Breast epithelium (tissue), 4 donors: ENCODE measurements at regions not wholly inside any gene's neighbourhood (a gene's known extent, or its start where the extent isn't known, plus 50 kb on each side); places are given as distances from the start of the nearest gene placed in this dataset.
A peak's percentile ranks its signal among the peaks of the same experiment; 100 is the strongest.
"Not testable (repeated sequence)": the region's sequence is repeated elsewhere in the genome, so short reads cannot be mapped to it uniquely, and the experiment has no call there.

Experiments used
- DNase-seq, 2 donors: peaks; one replicate each; pipeline ENCODE4 v3.0.0-alpha.2; 2019; ENCODE audit warnings: low spot score in 2 of 2
- H3K27ac ChIP-seq, 2 donors: fragments of 200-600 bp; sonication (generic) in 1 of 2; one replicate each; pipeline ENCODE4 v1.5.1; 2016 to 2019; ENCODE audit warnings: mild to moderate bottlenecking in 1 of 2
- H3K27me3 ChIP-seq, 2 donors: fragments of 200-600 bp; sonication (generic) in 1 of 2; one replicate each; pipeline versions ENCODE4 v1.5.1 to v1.6.0; 2017 to 2019; ENCODE audit warnings: control low read depth in 1 of 2, mild to moderate bottlenecking in 1 of 2
- H3K36me3 ChIP-seq: fragments of 200-600 bp; one replicate; pipeline ENCODE4 v1.5.1; 2019
- H3K4me1 ChIP-seq, 2 donors: fragments of 200-600 bp; sonication (generic); one replicate each; pipeline ENCODE4 v1.5.1; 2016 to 2019; ENCODE audit warnings: control low read depth in 1 of 2
- H3K4me3 ChIP-seq, 3 donors: fragments of 200-600 bp; sonication (generic); 1 replicate in 2 of 3; 2 replicates in 1 of 3; pipeline ENCODE4 v1.5.1; 2016 to 2019; ENCODE audit warnings: mild to moderate bottlenecking in 3 of 3, moderate library complexity in 2 of 3
- H3K9me3 ChIP-seq, 2 donors: fragments of 200-600 bp; sonication (generic) in 1 of 2; one replicate each; pipeline ENCODE4 v1.5.1; 2016 to 2019; ENCODE audit warnings: control low read depth in 1 of 2
- intact Hi-C: fragments of 100-400 bp; cut with DNase I; formaldehyde crosslinking; loops from one replicate; pipeline ENCODE4 v1.15.1; 2023; ENCODE audit warnings: low total_unique reads

DNA sequence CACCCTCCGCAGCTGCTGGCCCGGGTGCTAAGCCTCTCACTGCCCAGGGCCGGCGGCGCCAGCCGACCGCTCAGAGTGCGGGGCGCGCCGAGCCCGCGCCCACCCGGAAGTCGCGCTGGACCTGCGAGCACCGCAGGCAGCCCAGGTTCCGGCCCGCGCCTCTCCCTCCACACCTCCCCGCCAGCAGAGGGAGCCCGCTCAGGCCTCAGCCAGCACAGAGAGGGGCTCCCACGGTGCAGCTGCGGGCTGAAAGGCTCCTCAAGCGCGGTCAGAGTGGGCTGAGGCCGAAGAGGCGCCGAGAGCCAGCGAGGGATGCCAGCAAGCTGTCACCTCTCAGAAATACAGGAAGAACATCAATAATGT is 202.0 kb upstream of the C1QTNF3 start:
- H3K4me3 ChIP-seq: peak overlapping the region; percentile 51 to 80 (median 59)
- intact Hi-C loops, H3K4me1 ChIP-seq, DNase-seq, H3K9me3 ChIP-seq, H3K27me3 ChIP-seq, H3K36me3 ChIP-seq: not testable (repeated sequence)
- peak overlapping the region; percentile 87 to 98 for H3K27ac ChIP-seq

DNA sequence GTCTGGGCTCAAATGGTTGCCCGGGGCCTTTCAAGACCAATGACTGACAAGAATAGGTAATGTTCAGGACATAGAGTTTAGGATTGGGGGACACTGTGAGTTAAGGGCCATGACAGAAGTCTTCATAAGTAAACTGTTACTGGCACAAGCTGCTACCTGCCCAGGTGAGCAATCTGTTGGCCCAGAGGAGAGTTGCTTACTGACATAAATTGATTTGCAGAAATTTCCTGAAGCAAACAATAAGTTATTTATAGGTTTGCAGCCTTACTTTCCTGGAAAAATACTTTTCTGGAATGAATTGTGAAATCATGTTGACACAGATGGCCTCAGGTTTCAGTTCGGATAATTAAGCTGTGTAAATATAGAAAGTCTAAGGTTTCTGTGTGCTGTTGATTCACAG is 202.8 kb upstream of the C1QTNF3 start:
- H3K9me3 ChIP-seq, H3K4me1 ChIP-seq, H3K27me3 ChIP-seq, H3K36me3 ChIP-seq, intact Hi-C loops: not testable (repeated sequence)
- DNase-seq: peak in 1 of 2 donors; percentile 17
- Histone ChIP-seq H3K4me3 (peak overlapping the region in 2 of 3 donors; percentile 30 to 50), H3K27ac (peak overlapping the region; percentile 77 to 79)

DNA sequence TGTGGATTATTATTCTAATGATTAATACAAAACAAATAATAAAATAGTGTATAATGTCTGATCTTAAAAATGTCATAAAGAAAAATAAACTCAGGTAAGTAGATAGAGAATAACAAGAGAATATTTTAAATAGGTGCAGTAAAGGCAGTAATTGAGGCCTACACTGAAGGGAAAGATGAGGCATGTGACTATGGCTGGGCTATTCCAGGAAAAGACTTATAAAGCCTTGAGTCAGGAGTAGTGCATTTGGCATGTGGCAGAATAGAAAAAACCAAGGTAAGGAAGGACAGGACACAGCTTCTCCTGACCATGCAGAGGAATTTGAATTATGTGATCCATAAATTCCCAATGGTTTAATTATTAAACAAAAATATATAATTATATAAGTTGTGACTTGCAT is 215.6 kb upstream of the C1QTNF3 start:
- H3K36me3 ChIP-seq, H3K4me1 ChIP-seq, H3K9me3 ChIP-seq, DNase-seq, H3K27ac ChIP-seq, intact Hi-C loops, H3K27me3 ChIP-seq, H3K4me3 ChIP-seq: not testable (repeated sequence)

DNA sequence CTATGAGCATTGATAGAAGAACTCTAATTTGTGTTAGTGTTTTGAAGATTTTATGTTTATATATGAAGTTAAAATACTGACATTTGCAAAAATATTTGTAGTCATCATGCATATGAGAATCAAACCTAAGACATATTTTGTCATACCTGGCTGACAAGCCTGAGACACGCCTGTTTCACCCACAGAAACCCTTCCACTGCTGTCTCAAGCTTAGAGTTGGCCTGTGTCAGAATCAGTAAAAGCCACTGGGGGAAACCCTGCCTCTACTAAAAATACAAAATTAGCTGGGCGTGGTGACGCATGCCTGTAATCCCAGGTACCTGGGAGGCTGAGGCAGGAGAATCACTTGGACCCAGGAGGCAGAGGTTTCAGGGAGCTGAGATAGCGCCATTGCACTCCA is 218.0 kb upstream of the C1QTNF3 start:
- DNase-seq, H3K4me1 ChIP-seq, H3K9me3 ChIP-seq, H3K27me3 ChIP-seq, intact Hi-C loops, H3K4me3 ChIP-seq, H3K27ac ChIP-seq, H3K36me3 ChIP-seq: not testable (repeated sequence)

DNA sequence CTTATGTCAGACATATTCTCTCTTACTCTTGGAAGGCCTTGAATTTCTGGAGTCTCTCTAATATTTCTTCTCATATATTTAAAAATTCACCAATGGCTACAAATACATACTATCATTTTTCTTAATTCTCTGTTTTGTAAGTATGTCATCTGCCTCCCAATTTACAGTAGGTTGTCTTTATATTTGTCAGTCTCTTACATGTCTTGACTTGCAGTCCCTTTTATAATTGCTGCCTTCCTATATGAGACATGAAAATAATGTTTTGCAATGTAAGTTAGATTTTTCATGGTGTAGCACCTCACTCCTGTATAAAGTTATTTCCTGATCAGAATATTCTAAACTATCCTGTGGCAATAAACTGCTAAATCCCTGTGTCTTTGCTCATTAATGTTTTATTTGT is 223.1 kb upstream of the C1QTNF3 start:
- intact Hi-C loops, H3K36me3 ChIP-seq, DNase-seq, H3K27ac ChIP-seq, H3K4me3 ChIP-seq, H3K27me3 ChIP-seq, H3K9me3 ChIP-seq, H3K4me1 ChIP-seq: not testable (repeated sequence)

DNA sequence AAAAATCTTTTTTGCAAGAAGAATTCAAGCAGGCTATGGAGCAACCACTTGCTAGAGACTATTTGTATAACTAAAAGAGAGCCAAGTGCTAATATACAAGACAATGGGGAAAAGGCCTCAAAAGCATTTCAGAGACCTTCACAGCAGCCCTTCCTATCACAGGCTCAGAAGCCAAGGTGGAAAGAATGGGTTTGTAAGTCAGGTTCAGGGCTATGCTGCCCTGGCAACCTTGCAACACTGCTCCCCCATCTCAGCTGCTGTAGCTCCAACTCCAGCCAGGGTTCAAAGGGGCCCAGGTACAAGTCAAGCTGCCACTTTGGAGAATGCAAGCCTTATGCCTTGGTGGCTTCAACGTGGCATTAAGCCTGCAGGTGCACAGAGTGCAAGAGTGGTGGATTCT is 253.7 kb upstream of the C1QTNF3 start:
- DNase-seq, H3K9me3 ChIP-seq, H3K27ac ChIP-seq, H3K4me3 ChIP-seq, intact Hi-C loops, H3K36me3 ChIP-seq, H3K4me1 ChIP-seq, H3K27me3 ChIP-seq: not testable (repeated sequence)

DNA sequence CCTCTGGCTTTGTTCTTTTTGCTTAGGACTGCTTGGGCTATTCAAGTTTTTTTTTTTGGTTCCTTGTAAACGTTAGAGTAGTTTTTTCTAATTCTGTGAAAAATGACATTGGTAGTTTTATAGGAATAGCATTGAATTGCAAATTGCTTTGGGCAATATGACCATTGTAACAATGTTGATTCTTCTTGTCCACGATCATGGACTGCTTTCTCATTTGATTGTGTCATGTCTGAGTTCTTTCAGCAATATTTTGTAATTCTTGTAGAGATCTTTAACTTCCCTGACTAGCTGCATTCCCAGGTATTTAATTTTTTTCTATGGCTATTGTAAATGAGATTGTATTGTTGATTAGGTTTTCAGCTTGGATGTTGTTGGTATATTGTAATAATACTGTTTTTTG is 286.2 kb upstream of the C1QTNF3 start:
- H3K4me3 ChIP-seq, H3K36me3 ChIP-seq, H3K4me1 ChIP-seq, H3K27me3 ChIP-seq, H3K27ac ChIP-seq, intact Hi-C loops, DNase-seq, H3K9me3 ChIP-seq: not testable (repeated sequence)

DNA sequence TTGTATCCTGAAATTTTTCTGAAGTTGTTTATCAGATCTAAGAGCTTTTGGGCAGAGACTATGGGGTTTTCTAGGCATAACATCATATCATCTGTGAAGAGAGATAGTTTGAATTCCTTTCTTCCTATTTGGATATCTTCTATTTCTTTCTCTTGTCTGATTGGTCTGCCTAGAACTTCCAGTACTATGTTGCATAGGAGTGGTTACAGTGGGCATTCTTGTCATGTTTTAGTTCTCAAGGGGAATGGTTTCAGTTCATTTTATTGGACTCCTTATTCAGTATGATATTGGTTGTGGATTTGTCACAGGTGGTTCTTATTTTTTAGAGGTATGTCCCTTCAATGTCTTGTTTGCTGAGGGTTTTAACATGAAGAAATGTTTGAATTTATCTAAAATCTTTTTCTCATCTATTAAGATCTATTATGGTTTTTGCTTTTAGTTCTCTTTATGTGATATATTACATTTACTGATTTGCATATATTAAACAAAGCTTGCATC is 286.6 kb upstream of the C1QTNF3 start:
- H3K4me1 ChIP-seq, H3K9me3 ChIP-seq, H3K27me3 ChIP-seq, intact Hi-C loops, H3K27ac ChIP-seq, H3K36me3 ChIP-seq, DNase-seq, H3K4me3 ChIP-seq: not testable (repeated sequence)

DNA sequence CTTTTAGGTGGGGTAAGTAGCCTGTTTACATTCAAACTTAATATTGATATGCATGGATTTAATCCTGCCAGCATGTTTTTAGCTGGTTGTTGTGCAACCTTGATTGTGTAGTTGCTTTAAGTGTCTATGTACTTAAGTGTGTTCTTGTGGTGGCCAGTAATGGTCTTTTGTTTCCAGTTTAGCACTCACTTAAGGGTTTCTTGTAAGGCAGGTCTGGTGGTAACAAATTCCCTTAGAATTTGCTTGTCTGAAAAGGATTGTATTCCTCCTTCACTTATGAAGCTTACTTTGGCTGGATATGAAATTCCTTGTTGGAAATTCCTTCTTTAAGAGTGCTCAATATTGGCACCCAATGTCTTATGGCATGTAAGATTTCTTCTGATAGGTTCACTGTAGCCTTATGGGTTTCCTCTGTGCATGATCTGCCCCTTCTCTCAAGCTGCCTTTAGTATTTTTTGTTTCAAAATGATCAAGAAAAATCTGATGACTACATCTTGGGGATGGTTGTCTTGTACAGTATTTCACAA is 289.0 kb upstream of the C1QTNF3 start:
- H3K36me3 ChIP-seq, H3K4me1 ChIP-seq, intact Hi-C loops, H3K27me3 ChIP-seq, DNase-seq, H3K4me3 ChIP-seq, H3K9me3 ChIP-seq, H3K27ac ChIP-seq: not testable (repeated sequence)

DNA sequence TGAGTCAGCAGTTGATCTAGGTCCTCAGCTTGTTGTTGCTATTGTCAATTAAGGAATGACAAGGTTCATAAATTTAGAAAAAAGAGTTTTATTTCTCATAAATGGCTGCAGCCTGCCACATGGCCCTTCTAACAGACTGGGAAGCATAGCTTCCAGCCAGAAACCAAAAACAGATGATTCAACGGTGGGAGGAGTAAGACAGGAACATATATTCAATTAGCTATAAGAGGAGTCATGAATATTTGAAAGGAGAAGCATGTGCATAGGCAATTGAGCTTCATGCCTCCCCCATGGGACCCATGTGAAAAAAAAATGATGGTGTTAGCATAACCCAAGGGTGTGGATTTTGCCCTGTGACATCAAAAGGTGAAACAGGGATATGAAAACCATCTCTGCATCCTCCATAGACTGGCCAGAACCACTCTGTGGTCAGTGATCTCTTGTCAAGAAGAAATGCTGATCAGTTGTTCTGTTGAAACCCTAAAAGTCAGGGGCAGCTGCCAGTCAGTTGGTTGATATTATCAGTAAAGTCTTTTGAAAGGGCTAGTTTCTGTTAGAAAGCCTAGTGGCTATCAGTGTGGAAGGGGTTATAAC is 296.5 kb upstream of the C1QTNF3 start:
- H3K27ac ChIP-seq, H3K36me3 ChIP-seq, H3K4me1 ChIP-seq, H3K9me3 ChIP-seq, intact Hi-C loops, H3K4me3 ChIP-seq, H3K27me3 ChIP-seq, DNase-seq: not testable (repeated sequence)

DNA sequence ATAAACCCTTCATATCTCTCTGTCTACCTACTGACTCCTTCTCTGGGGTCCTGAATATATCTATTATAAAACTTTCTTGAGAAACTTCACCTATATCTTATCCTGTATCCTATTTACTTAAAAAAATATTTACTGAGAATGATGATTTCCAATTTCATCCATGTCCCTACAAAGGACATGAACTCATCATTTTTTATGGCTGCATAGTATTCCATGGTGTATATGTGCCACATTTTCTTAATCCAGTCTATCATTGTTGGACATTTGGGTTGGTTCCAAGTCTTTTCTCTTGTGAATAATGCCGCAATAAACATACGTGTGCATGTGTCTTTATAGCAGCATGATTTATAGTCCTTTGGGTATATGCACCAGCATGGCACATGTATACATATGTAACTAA is 301.7 kb upstream of the RAI14 start:
- H3K4me1 ChIP-seq, H3K36me3 ChIP-seq, intact Hi-C loops, H3K9me3 ChIP-seq, H3K27ac ChIP-seq, H3K27me3 ChIP-seq, H3K4me3 ChIP-seq, DNase-seq: not testable (repeated sequence)

DNA sequence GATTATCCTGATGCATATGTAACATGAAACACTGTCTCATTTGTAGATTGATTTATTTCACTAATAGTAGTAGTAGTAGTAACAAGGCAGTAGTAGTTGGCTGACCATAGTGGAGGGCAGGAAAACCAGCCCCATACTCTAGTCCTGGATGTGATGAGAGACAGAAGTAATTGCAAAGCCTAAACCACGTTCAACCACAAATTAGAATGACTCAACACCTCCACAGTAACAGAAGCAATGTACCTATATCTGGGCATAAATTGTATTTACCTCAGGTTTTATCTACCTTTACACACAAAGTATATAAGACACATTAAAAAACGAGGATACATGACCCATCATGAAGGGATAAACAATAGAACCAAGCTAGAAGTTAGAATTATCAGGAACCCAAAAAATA is 284.7 kb upstream of the RAI14 start:
- H3K4me1 ChIP-seq, H3K27ac ChIP-seq, H3K4me3 ChIP-seq, H3K9me3 ChIP-seq, DNase-seq, H3K27me3 ChIP-seq, intact Hi-C loops, H3K36me3 ChIP-seq: not testable (repeated sequence)

DNA sequence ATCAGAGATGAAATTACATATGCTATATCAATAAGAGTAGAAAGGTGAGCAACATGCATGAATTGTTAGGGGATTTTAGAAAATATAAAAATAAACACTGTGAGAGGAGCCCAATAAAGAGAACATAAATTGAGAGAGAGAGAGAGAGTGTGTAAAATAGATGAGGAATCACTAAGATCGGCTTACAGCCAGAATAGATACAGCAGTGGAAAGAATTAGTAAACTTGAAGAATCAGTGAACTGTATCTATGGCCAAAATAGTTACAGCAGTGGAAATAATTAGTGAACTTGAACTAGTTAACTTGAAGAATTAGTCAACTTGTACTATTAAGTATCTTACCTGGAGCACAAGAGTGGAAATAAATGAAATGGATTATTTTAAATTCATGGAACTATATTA is 284.3 kb upstream of the RAI14 start:
- H3K36me3 ChIP-seq, H3K27ac ChIP-seq, H3K9me3 ChIP-seq, H3K4me3 ChIP-seq, intact Hi-C loops, DNase-seq, H3K27me3 ChIP-seq, H3K4me1 ChIP-seq: not testable (repeated sequence)

DNA sequence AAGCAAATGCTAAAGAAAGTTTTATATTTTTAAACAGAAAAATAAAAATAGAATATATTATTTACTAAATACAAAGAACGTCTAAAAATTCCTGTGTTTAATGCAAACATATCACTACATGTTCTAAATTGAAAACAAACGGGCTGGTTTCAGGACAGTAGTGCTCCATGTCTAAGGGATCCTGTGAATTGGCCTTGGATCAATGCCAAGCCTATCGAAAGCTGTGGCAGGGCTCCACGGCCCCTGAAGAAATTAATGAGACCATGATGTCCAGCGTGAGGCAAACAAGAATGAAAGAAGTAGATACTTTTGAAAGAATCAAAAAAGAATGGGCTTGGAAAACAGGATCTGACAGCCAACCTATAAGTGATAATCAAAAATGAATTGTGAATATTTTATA is 283.4 kb upstream of the RAI14 start:
- H3K4me3 ChIP-seq, H3K9me3 ChIP-seq, H3K27ac ChIP-seq, H3K27me3 ChIP-seq, H3K36me3 ChIP-seq, intact Hi-C loops, H3K4me1 ChIP-seq, DNase-seq: not testable (repeated sequence)
